Stimulated activated effector memory CD8-positive, alpha-beta T cell treated with anti-CD3 and anti-CD28 coated beads, Interleukin-12 subunit alpha, Interleukin-12 subunit beta, amount 100 ng/mL, for 72 hours (primary cell): ENCODE measurements at regions not wholly inside any gene's neighbourhood (a gene's known extent, or its start where the extent isn't known, plus 50 kb on each side); places are given as distances from the start of the nearest gene placed in this dataset.

Experiments
- ATAC-seq: fragments of 150-1000 bp; cut with Tn5 transposase; 2 replicates; pipeline ENCODE4 v1.10.0; 2021
- DNase-seq, 2 donors: peaks; one replicate each; pipeline ENCODE4 v3.0.0; 2021 to 2022; ENCODE audit warnings: low spot score in 2 of 2
- H3K27ac Mint-ChIP-seq: one replicate; pipeline ENCODE4 v1.8.0; 2022; ENCODE audit warnings: mild to moderate bottlenecking, mixed read lengths
- H3K36me3 Mint-ChIP-seq: one replicate; pipeline ENCODE4 v1.8.0; 2022; ENCODE audit warnings: mild to moderate bottlenecking, mixed read lengths
- H3K4me1 Mint-ChIP-seq: one replicate; pipeline ENCODE4 v1.8.0; 2022; ENCODE audit warnings: mixed read lengths
- H3K4me3 Mint-ChIP-seq: one replicate; pipeline ENCODE4 v1.8.0; 2022; ENCODE audit warnings: mild to moderate bottlenecking, mixed read lengths
- H3K9me3 Mint-ChIP-seq: one replicate; pipeline ENCODE4 v1.8.0; 2022; ENCODE audit warnings: mixed read lengths

- Mint-ChIP-seq H3K36me3 (no peaks in the 10 kb centered on the region), H3K4me3 (no peak overlapping the region), H3K27ac (no peak overlapping the region), H3K9me3 (no peaks in the 10 kb centered on the region), H3K4me1 (no peaks in the 10 kb centered on the region)
- DNase-seq (no peak), ATAC-seq (no peak)
Observed at GRCh38 chr1:14520514-14521163, 77.8 kb upstream of the KAZN start.

- H3K9me3 Mint-ChIP-seq: no peaks in the 10 kb centered on the region
- ATAC-seq (no peak), DNase-seq (no peak)
- H3K4me3 Mint-ChIP-seq: no peak overlapping the region
- no peaks in the 10 kb centered on the region for H3K4me1 Mint-ChIP-seq
- no peaks in the 10 kb centered on the region for H3K36me3 Mint-ChIP-seq
- H3K27ac Mint-ChIP-seq: no peak overlapping the region
Observed at GRCh38 chr1:14521622-14522021, 76.9 kb upstream of the KAZN start.

- Mint-ChIP-seq H3K4me3 (no peak overlapping the region), H3K27ac (no peak overlapping the region), H3K36me3 (no peaks in the 10 kb centered on the region), H3K4me1 (no peaks in the 10 kb centered on the region), H3K9me3 (no peaks in the 10 kb centered on the region)
- no peak for DNase-seq
- ATAC-seq: no peak
Observed at GRCh38 chr1:14522077-14522925, 76.2 kb upstream of the KAZN start.

GRCh38 chr1:14522926-14523241 lies 75.6 kb upstream of the KAZN start:
- Mint-ChIP-seq H3K9me3 (no peaks in the 10 kb centered on the region), H3K36me3 (no peaks in the 10 kb centered on the region), H3K4me1 (no peaks in the 10 kb centered on the region), H3K4me3 (no peak overlapping the region), H3K27ac (no peak overlapping the region)
- DNase-seq: no peak
- ATAC-seq: no peak

DNA sequence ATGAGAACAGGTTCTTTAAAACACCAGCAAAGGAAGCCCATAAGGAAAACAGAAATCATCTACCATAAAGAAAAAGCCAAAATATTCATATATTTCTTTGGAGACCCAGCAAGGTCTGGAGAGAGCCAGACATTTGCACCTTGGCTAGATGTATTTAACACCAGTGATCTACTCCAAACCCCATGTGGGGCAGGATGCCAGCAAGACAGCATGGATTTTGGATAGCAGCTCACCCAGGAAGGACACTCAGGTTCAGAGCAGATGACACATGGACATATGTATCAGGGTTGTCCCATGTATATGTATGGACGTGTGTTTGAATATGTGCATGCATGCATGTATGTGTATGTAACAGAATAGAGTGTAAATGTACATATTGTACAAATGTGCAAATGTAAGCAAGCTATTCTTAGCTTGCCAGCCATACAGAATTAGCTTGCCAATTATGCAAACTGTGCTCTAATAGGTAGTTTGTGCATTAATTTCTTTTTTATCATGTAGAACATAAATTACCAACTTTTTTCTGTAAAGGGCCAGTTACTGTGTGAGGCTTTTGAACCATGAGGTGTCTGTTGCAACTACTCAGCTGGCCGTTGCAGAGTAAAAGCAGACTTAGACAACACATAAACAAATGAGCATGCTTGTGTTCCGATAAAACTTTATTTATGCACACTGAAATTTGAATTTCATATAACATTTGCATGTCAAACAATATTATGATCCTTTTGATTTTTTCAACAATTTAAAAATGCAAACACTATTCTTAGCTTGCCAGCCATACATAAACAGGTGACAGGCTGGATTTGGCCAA lies 73.5 kb upstream of the KAZN start:
- DNase-seq: no peak
- Mint-ChIP-seq H3K27ac (no peak overlapping the region), H3K4me3 (no peak overlapping the region), H3K4me1 (no peaks in the 10 kb centered on the region), H3K36me3 (no peaks in the 10 kb centered on the region), H3K9me3 (peaks cover 5% of the 10 kb centered on the region)
- no peak for ATAC-seq

DNA sequence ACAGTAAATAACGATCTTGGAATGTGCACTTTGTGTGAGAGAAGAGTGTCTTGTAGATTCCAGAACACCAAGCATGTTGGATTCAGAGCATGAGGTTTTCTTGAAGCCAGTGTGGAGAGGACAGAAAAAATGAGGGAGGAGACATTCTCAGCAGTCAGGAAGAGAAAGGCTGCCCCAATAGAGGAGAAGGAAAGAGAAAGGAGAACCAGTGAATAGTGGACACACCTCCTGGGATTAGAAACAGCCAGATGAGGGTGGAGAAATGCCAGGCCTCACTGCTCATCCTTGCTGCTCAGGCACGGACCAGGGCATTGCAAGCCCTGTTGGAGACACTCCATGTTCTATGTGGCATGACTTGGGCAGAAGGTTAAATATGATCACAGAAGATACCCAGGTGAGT lies 69.0 kb upstream of the KAZN start:
- H3K9me3 Mint-ChIP-seq: peaks cover 5% of the 10 kb centered on the region
- H3K27ac Mint-ChIP-seq: no peak overlapping the region
- ATAC-seq (no peak), DNase-seq (no peak)
- no peak overlapping the region for H3K4me3 Mint-ChIP-seq
- H3K36me3 Mint-ChIP-seq: no peaks in the 10 kb centered on the region
- H3K4me1 Mint-ChIP-seq: no peaks in the 10 kb centered on the region

GRCh38 chr1:14531519-14531918 lies 67.0 kb upstream of the KAZN start:
- no peaks in the 10 kb centered on the region for H3K36me3 Mint-ChIP-seq
- peaks cover 5% of the 10 kb centered on the region for H3K9me3 Mint-ChIP-seq
- DNase-seq: no peak
- H3K27ac Mint-ChIP-seq: no peak overlapping the region
- no peak overlapping the region for H3K4me3 Mint-ChIP-seq
- ATAC-seq: no peak
- H3K4me1 Mint-ChIP-seq: no peaks in the 10 kb centered on the region

GRCh38 chr1:14535619-14536355 lies 62.7 kb upstream of the KAZN start:
- Mint-ChIP-seq H3K9me3 (no peaks in the 10 kb centered on the region), H3K4me1 (no peaks in the 10 kb centered on the region), H3K4me3 (no peak overlapping the region), H3K27ac (no peak overlapping the region), H3K36me3 (no peaks in the 10 kb centered on the region)
- ATAC-seq (no peak), DNase-seq (no peak)

- ATAC-seq (no peak), DNase-seq (no peak)
- Mint-ChIP-seq H3K36me3 (no peaks in the 10 kb centered on the region), H3K4me3 (no peak overlapping the region), H3K4me1 (no peaks in the 10 kb centered on the region), H3K27ac (no peak overlapping the region), H3K9me3 (no peaks in the 10 kb centered on the region)
Observed at GRCh38 chr1:14538335-14538734, 60.1 kb upstream of the KAZN start.

- no peaks in the 10 kb centered on the region for H3K36me3 Mint-ChIP-seq
- no peak overlapping the region for H3K27ac Mint-ChIP-seq
- DNase-seq (no peak), ATAC-seq (no peak)
- no peak overlapping the region for H3K4me3 Mint-ChIP-seq
- H3K4me1 Mint-ChIP-seq: no peaks in the 10 kb centered on the region
- H3K9me3 Mint-ChIP-seq: no peaks in the 10 kb centered on the region
Observed at GRCh38 chr1:14539309-14539708, 59.2 kb upstream of the KAZN start.

DNA sequence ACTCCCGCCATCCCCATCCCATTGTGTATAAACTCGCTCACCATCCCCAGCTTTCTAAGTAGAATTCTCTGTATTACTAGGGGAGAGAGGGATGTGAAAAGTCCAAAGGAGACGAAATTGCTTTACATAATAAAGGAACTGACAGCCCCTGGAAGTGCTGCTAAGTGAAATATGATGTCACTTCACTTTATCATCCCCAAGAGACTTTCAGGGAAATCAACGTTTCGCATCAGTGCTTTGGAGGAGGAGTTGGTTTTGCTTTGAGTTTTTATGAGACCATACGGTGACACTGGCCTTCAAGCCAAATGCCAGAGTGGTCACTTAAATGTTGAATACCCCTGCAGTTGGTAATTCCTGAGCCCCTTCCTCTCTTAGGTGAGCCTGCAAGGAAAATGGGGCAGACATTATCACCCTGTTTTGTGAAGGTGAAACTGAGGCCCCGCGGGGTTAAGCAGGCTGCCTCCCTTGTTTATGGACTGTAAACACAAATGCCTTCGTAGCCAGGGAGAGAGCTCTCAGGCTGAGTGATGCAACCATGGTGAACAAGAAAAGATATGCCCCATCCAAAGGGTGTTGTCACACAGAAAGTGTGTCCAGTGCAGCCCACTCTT lies 58.4 kb upstream of the KAZN start:
- Mint-ChIP-seq H3K27ac (no peak overlapping the region), H3K4me3 (no peak overlapping the region), H3K4me1 (no peaks in the 10 kb centered on the region), H3K36me3 (no peaks in the 10 kb centered on the region), H3K9me3 (no peaks in the 10 kb centered on the region)
- DNase-seq: no peak
- ATAC-seq: no peak

DNA sequence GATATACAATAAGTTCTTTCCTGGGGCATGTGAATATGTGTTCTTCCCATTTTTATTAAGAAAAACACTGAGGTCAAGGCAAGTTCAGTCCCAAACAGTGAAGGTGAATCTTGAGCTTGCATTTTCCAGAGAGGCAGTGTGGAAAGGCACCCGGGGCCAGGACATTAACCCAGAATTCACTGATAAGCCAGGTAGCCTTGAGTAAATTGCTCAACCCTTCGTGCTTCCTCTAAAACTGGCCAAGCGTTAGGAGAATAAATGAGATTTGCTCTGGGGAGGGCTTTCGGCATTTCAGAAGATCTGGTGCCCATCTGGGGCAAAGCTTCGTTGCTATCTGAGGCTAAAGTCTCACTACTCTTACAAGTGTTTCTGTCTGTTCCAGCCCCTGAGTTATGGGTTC lies 57.1 kb upstream of the KAZN start:
- Mint-ChIP-seq H3K9me3 (no peaks in the 10 kb centered on the region), H3K36me3 (no peaks in the 10 kb centered on the region), H3K27ac (no peak overlapping the region), H3K4me3 (no peak overlapping the region), H3K4me1 (no peaks in the 10 kb centered on the region)
- ATAC-seq (no peak), DNase-seq (no peak)

DNA sequence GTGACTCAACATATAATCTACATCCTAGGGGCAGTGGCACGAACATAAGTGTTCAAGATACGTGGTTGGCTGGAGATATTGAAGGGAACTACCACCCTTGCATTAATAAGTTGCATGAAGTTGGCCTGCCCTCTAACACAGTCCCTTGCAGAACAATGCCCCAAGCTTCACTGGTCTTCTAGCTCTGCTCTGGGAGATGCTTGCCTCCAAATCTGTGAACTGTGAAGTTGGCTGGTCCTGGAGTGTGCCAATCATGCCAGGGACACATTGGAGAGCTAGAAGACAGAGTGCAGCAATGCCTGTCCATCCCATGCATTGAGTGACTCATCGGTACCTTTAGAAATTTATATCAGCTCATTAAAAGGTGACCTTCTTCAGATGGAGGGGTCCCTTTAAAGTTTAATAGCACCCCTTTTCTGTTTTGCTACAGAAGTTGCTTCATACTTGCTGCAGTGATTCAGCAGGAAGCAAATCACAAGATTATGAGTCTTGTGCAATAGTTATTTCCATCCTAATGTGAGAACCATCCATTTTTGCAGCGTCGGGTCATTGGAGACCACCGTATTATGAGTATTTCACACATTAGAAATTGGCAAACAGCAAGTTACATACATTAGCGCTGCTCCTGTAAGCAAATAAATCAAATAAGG lies 55.2 kb upstream of the KAZN start:
- DNase-seq: no peak
- no peak overlapping the region for H3K27ac Mint-ChIP-seq
- no peak overlapping the region for H3K4me3 Mint-ChIP-seq
- no peaks in the 10 kb centered on the region for H3K4me1 Mint-ChIP-seq
- H3K36me3 Mint-ChIP-seq: no peaks in the 10 kb centered on the region
- no peak for ATAC-seq
- no peaks in the 10 kb centered on the region for H3K9me3 Mint-ChIP-seq

DNA sequence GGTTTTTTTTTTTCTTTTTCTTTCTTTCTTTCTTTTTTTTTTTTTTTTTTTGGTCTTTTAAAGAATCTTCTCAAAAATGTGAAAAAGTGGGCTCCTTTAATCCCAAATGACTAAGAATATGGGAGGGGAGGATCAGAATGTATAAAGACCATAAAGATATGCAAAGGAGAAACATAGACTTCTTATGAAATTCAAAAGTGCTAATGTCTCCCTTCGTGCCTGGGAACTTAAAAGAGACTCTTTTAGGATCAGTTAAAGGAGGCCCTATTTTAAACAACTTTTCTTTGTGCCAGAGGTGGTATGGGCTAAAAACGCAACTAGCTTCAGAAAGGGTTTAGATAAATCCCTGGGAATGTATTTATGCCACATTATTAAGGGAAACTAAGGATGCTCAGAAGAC lies 54.2 kb upstream of the KAZN start:
- H3K4me3 Mint-ChIP-seq: no peak overlapping the region
- ATAC-seq (no peak), DNase-seq (no peak)
- H3K27ac Mint-ChIP-seq: no peak overlapping the region
- no peaks in the 10 kb centered on the region for H3K4me1 Mint-ChIP-seq
- H3K36me3 Mint-ChIP-seq: no peaks in the 10 kb centered on the region
- H3K9me3 Mint-ChIP-seq: no peaks in the 10 kb centered on the region
